ENCODE measurements at regions not wholly inside any gene's neighbourhood (a gene's known extent, or its start where the extent isn't known, plus 50 kb on each side); places are given as distances from the start of the nearest gene placed in this dataset.

DNA sequence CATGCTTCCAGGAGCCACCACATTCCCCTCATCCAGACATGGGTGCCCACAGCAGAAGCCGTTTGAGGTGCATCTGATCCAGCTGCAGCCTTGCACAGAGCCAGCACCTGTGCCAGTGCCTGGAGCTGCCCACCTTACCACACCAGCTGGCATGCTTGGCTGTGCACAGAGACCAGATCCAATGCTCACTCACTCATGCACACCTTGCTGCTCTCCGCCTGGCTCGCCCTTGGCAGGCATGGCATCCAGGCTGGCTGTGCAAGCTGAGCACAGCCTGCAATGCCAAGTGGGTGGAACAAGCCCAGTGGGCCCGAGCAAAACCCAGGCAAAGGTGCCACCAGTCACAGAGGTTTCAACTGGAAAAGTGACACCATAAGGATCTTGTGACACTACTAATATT is 66.9 kb upstream of the SEMA3A start:
- TF ChIP-seq, protein P1, sequence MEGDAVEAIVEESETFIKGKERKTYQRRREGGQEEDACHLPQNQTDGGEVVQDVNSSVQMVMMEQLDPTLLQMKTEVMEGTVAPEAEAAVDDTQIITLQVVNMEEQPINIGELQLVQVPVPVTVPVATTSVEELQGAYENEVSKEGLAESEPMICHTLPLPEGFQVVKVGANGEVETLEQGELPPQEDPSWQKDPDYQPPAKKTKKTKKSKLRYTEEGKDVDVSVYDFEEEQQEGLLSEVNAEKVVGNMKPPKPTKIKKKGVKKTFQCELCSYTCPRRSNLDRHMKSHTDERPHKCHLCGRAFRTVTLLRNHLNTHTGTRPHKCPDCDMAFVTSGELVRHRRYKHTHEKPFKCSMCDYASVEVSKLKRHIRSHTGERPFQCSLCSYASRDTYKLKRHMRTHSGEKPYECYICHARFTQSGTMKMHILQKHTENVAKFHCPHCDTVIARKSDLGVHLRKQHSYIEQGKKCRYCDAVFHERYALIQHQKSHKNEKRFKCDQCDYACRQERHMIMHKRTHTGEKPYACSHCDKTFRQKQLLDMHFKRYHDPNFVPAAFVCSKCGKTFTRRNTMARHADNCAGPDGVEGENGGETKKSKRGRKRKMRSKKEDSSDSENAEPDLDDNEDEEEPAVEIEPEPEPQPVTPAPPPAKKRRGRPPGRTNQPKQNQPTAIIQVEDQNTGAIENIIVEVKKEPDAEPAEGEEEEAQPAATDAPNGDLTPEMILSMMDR (conservative IDR thresholded peaks at IDR 0.05 in 1 of 2, IDR thresholded peaks at IDR 0.05 in 1 of 2; ENCODE audit: extremely low read depth in 1 of 2, insufficient read depth in 1 of 2, low read depth in 1 of 2, low read length in 2 of 2), result no peak
- TF ChIP-seq EZH2 (IDR thresholded peaks at IDR 0.05; ENCODE audit: borderline replicate concordance, low read length), result no peak
